ENCODE measurements at regions not wholly inside any gene's neighbourhood (a gene's known extent, or its start where the extent isn't known, plus 50 kb on each side); places are given as distances from the start of the nearest gene placed in this dataset.
A peak's percentile ranks its signal among the peaks of the same experiment; 100 is the strongest.

DNA sequence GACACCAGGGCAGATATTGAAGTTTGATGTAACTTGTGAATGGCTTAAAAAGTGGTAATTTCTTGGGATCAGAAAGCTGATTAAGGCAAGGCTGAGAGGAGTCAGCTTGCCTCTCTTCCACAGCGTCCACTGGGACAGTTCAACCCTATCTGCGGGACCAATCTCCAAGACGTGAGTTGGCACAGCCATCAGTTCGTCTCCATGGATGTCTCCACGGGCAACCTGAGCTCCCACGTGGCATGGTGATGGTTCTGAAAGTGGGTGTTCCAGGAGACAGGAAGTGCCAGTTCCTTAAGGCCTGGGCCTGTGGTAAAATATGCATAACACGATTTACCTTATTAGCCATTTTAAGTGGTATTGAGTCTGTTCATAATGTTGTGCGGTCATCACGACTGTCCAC is 67.9 kb upstream of the BHLHE23 start:
- no peaks in the 10 kb centered on the region for H3K36me3 ChIP-seq (ENCODE audit: control insufficient read depth, insufficient read depth, low read length)
- H3K4me1 ChIP-seq (ENCODE audit: control insufficient read depth, insufficient read depth, low read length): no peaks in the 10 kb centered on the region
- no peak overlapping the region for H3K4me3 ChIP-seq (ENCODE audit: low read length)
- no CpG with 5 or more reads among the region's 9 CpGs for WGBS (ENCODE audit: insufficient coverage, insufficient read length)
- peaks cover 3% of the 10 kb centered on the region; the same call in 1 of the 2 replicates for H3K27me3 ChIP-seq (ENCODE audit: control insufficient read depth, insufficient read depth, low read length)
- H3K27ac ChIP-seq (ENCODE audit: low read length): no peak overlapping the region
- no peaks in the 10 kb centered on the region for H3K9me3 ChIP-seq (ENCODE audit: control insufficient read depth, insufficient read depth, low read length)
- DNase-seq (ENCODE audit: low read depth, low spot score): no peak

DNA sequence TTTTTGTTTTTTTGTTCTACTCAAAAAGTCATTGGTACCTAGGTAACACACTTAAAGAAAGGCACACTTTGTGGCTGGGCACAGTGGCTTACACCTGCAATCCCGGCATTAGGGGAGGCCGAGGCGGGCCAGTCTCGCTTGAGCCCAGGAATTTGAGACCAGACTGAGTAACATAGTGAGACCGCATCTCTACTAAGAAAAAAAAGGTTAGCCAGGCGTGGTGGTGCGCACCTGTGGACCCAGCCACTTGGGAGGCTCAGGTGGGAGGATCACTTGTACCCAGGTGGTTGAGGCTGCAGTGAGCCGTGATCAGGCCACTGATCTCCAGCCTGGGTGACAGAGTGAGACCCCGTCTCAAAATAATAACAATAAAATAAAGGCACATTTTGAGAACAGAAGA is 67.4 kb upstream of the BHLHE23 start:
- DNase-seq (ENCODE audit: low read depth, low spot score): no peak
- H3K27me3 ChIP-seq (ENCODE audit: control insufficient read depth, insufficient read depth, low read length): peaks cover 3% of the 10 kb centered on the region; the same call in 1 of the 2 replicates
- no CpG with 5 or more reads among the region's 9 CpGs for WGBS (ENCODE audit: insufficient coverage, insufficient read length)

DNA sequence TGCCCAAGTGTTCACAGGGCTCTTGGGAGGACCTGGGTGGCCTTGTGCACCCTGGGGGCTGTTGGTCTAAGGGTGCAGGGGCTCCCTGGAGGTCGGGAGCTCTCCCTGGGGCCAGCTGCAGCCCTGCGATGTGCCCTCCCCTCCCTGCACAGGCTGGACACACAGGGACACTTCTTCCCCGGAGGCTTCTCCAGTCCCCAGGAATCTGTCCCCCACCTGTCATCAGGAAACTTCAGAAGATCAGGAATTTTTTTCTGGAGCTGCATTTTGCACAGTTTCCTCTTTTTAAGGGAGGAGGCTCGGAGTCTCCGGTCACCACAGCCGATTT is 66.9 kb upstream of the BHLHE23 start:
- Histone ChIP-seq H3K4me3 (ENCODE audit: low read length) (no peak overlapping the region), H3K36me3 (ENCODE audit: control insufficient read depth, insufficient read depth, low read length) (no peaks in the 10 kb centered on the region), H3K9me3 (ENCODE audit: control insufficient read depth, insufficient read depth, low read length) (no peaks in the 10 kb centered on the region), H3K27ac (ENCODE audit: low read length) (no peak overlapping the region), H3K27me3 (ENCODE audit: control insufficient read depth, insufficient read depth, low read length) (peaks cover 3% of the 10 kb centered on the region; the same call in 1 of the 2 replicates), H3K4me1 (ENCODE audit: control insufficient read depth, insufficient read depth, low read length) (no peaks in the 10 kb centered on the region)
- DNase-seq (ENCODE audit: low read depth, low spot score): no peak
- no CpG with 5 or more reads among the region's 6 CpGs for WGBS (ENCODE audit: insufficient coverage, insufficient read length)

More for the DNA sequence above, 67.4 kb upstream of the BHLHE23 start:
- no peaks in the 10 kb centered on the region for H3K4me1 ChIP-seq (ENCODE audit: control insufficient read depth, insufficient read depth, low read length)
- H3K36me3 ChIP-seq (ENCODE audit: control insufficient read depth, insufficient read depth, low read length): no peaks in the 10 kb centered on the region
- H3K4me3 ChIP-seq (ENCODE audit: low read length): no peak overlapping the region
- H3K27ac ChIP-seq (ENCODE audit: low read length): no peak overlapping the region
- no peaks in the 10 kb centered on the region for H3K9me3 ChIP-seq (ENCODE audit: control insufficient read depth, insufficient read depth, low read length)

DNA sequence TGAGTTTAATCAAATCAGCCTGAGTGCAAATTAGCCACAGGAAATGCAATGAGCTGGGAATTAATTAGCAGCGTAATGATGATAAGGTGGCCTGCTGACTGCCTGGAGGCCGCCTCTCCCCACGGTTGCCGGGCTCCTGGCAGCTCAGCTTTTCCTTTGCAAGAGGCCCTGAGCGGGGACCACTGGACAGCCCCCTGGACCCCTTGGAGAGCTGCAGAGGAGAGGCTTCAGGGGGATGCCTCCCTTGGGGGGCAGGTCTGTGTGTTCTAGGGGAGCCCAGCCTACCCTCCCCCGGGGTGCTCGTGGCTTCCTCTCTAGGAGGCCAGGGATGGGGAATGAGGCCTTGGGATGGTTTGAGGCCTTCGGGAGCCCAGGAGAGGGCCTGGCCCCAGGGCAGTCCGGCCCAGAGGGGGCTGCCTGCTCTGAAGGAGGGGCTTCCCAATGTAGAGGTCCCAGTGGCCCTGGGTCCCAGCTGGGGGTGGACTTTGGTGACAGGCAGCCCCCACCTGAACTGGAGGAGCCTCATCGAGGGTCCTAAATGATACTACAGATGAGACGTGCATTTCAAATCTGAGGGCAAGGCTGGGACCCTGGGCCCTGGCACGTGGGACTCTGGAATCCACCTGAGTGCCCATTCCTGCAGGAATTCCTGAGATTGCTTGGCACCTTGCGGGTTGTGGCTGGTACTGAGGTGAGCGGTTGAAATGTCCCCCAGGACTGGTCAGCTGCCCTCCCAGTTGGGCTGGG is 66.4 kb upstream of the BHLHE23 start:
- H3K9me3 ChIP-seq (ENCODE audit: control insufficient read depth, insufficient read depth, low read length): no peaks in the 10 kb centered on the region
- no peaks in the 10 kb centered on the region for H3K36me3 ChIP-seq (ENCODE audit: control insufficient read depth, insufficient read depth, low read length)
- no CpG with 5 or more reads among the region's 14 CpGs for WGBS (ENCODE audit: insufficient coverage, insufficient read length)
- H3K4me1 ChIP-seq (ENCODE audit: control insufficient read depth, insufficient read depth, low read length): no peaks in the 10 kb centered on the region
- no peak overlapping the region for H3K4me3 ChIP-seq (ENCODE audit: low read length)
- peaks cover 3% of the 10 kb centered on the region; the same call in 1 of the 2 replicates for H3K27me3 ChIP-seq (ENCODE audit: control insufficient read depth, insufficient read depth, low read length)
- no peak overlapping the region for H3K27ac ChIP-seq (ENCODE audit: low read length)
- no peak for DNase-seq (ENCODE audit: low read depth, low spot score)

DNA sequence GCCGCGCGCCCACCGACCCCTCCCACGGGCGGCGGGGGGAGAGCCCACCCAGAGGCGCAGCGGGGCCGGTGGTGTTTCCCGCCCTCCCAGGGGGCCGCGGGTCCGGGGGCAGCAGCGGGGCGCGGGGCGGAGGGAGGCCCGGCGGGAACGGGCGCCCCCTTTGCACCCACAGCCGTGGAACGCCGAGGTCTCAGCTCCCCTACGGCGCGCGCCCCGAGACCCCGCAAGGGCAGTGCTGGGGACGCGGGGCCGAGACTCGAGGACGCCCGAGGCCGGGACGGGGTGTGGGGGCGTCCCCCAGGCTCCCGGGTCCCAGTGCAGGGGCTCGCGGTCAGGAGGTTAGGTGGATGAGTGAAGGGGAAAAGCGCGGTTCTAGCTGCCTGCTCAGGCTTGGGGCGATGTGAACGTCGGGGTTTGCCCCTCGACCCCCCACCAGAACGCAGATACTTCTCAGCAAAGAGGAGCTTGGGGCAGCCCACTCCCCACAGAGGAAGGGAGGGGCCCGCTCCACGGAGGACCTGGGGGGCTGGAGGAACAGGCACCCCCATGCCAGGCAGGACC is 65.5 kb upstream of the BHLHE23 start:
- H3K27ac ChIP-seq (ENCODE audit: low read length): no peak overlapping the region
- peak overlapping the region; percentile 28; the same call in 1 of the 2 replicates for H3K4me3 ChIP-seq (ENCODE audit: low read length)
- no peaks in the 10 kb centered on the region for H3K36me3 ChIP-seq (ENCODE audit: control insufficient read depth, insufficient read depth, low read length)
- no peaks in the 10 kb centered on the region for H3K4me1 ChIP-seq (ENCODE audit: control insufficient read depth, insufficient read depth, low read length)
- DNase-seq (ENCODE audit: low read depth, low spot score): no peak
- no peaks in the 10 kb centered on the region for H3K9me3 ChIP-seq (ENCODE audit: control insufficient read depth, insufficient read depth, low read length)
- peaks cover 3% of the 10 kb centered on the region; the same call in 1 of the 2 replicates for H3K27me3 ChIP-seq (ENCODE audit: control insufficient read depth, insufficient read depth, low read length)
- no CpG with 5 or more reads among the region's 52 CpGs for WGBS (ENCODE audit: insufficient coverage, insufficient read length)

DNA sequence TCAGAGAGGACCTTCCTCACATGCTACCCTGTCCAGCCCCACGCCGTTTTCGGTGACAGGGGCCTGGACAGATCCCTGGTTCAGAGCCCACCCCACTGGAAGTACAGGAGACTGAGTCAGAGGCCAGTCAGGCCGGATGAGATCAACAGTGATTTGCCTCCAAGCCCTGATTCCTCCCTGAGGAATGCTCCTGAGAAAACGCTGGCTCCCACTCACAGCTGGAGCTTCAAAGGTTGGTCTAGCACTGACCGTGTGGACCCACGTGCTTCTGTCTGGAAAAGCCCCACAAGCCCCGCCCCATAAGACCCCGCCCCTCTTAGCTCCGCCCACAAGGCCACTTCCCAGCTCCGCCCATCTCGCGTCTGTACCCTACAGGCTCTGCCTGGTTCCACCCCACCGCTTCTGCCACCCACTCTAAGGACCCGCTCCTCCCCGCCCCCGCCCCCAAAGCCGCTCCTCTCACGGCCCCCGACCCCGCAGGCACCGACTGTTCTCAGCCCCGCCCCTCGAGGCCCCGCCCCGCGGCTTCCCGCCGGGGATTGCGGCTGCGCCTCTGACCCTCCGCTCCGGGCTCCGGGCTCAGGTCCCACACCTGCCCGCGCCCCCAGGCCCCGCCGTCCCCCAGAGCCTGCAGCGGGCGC is 64.9 kb upstream of the BHLHE23 start:
- Histone ChIP-seq H3K9me3 (ENCODE audit: control insufficient read depth, insufficient read depth, low read length) (no peaks in the 10 kb centered on the region), H3K4me3 (ENCODE audit: low read length) (peak overlapping the region; percentile 28; the same call in 1 of the 2 replicates), H3K4me1 (ENCODE audit: control insufficient read depth, insufficient read depth, low read length) (no peaks in the 10 kb centered on the region), H3K27ac (ENCODE audit: low read length) (no peak overlapping the region), H3K27me3 (ENCODE audit: control insufficient read depth, insufficient read depth, low read length) (peaks cover 3% of the 10 kb centered on the region; the same call in 1 of the 2 replicates), H3K36me3 (ENCODE audit: control insufficient read depth, insufficient read depth, low read length) (no peaks in the 10 kb centered on the region)
- no peak for DNase-seq (ENCODE audit: low read depth, low spot score)
- no CpG with 5 or more reads among the region's 40 CpGs for WGBS (ENCODE audit: insufficient coverage, insufficient read length)

DNA sequence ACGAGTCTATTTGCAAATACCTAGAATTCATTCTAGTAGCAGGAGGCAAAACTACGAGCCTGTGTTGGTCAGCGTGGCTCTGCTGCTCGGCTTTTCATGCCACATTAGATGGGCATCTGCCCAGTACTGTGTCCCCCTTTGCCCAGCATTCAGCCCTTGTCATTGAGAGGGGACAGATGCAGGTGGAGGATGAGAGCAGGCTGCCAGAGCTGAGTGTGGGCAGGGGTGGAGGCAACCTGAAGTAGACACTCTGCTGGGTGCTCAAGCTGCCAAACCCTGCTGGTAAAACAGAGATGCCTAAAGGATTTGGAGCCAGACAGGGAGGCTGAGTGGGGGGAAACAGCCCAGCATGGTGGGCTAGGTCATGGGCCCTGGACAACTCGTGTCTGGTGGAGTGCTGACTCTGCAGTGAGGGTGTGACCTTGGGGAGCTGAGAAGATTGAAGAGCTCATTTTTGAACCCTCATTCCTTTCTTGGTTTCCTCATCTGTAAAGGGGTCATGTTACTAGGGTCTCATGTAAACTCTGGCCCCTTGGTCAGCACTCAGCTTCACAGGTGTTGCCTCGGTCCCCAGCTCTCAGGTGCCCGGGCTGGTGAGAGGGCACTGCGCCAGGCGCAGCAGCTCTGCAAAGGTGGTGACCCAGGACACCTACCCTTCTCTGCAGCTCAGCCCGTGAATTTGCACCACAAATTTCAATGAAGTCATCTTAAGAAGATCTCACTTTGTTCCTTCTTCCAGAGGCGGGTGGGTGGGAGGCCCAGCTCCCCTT is 64.2 kb upstream of the BHLHE23 start:
- WGBS (ENCODE audit: insufficient coverage, insufficient read length): no CpG with 5 or more reads among the region's 11 CpGs
- DNase-seq (ENCODE audit: low read depth, low spot score): no peak
- H3K27me3 ChIP-seq (ENCODE audit: control insufficient read depth, insufficient read depth, low read length): peaks cover 3% of the 10 kb centered on the region; the same call in 1 of the 2 replicates
- no peaks in the 10 kb centered on the region for H3K9me3 ChIP-seq (ENCODE audit: control insufficient read depth, insufficient read depth, low read length)
- H3K4me1 ChIP-seq (ENCODE audit: control insufficient read depth, insufficient read depth, low read length): no peaks in the 10 kb centered on the region
- H3K4me3 ChIP-seq (ENCODE audit: low read length): no peak overlapping the region
- no peaks in the 10 kb centered on the region for H3K36me3 ChIP-seq (ENCODE audit: control insufficient read depth, insufficient read depth, low read length)
- no peak overlapping the region for H3K27ac ChIP-seq (ENCODE audit: low read length)

DNA sequence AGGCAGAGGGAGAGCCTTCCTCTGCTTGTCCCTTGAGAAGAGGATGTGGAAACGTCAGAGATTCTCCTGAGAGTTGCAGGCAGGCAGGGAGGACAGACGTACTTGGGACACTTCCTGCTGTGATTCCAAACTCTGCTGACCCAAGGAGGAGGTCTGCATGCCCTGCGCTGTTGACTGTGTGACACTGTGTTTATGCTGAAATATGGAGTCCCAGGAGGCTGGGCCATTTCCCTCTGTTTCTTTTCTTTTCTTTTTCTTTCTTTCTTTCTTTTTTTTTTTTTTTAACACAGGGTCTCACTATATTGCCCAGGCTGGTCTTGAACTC is 63.5 kb upstream of the BHLHE23 start:
- Histone ChIP-seq H3K27ac (ENCODE audit: low read length) (no peak overlapping the region), H3K27me3 (ENCODE audit: control insufficient read depth, insufficient read depth, low read length) (peaks cover 3% of the 10 kb centered on the region; the same call in 1 of the 2 replicates), H3K4me1 (ENCODE audit: control insufficient read depth, insufficient read depth, low read length) (no peaks in the 10 kb centered on the region; the same call in 1 of the 2 replicates), H3K36me3 (ENCODE audit: control insufficient read depth, insufficient read depth, low read length) (no peaks in the 10 kb centered on the region), H3K9me3 (ENCODE audit: control insufficient read depth, insufficient read depth, low read length) (no peaks in the 10 kb centered on the region), H3K4me3 (ENCODE audit: low read length) (no peak overlapping the region)
- no peak for DNase-seq (ENCODE audit: low read depth, low spot score)
- WGBS (ENCODE audit: insufficient coverage, insufficient read length): no CpG with 5 or more reads among the region's 3 CpGs

DNA sequence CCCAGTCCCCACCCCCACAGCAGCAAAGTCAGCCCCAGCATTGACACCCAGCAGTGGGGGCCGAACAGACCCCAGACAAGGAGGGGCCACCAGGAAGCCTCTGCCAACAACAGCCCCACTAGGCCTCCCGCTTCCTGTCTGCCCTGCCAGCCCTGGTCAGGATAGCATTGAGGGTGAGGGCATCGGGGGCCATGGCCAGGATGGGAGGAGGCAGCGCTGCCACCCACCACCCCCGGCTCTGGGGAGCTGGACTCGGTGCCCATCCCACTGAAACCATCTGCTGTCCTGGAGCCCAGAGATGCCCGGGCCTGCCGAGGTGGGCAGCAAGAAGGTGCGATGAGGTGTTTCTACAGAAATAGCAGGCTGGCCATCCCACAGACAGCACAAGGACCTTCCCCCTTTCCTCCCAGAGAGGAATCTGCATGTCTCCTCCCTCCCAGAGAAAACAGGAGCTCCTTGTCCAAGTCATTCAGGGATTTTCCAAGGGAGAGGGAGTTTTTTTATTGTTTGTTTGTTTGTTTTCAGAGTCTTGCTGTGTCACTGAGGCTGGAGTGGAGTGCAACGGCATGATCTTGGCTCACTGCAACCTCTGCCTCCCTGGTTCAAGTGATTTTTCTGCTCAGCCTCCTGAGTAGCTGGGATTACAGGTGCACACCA is 62.1 kb upstream of the BHLHE23 start:
- no peak overlapping the region for H3K4me3 ChIP-seq (ENCODE audit: low read length)
- no peaks in the 10 kb centered on the region; the same call in 1 of the 2 replicates for H3K4me1 ChIP-seq (ENCODE audit: control insufficient read depth, insufficient read depth, low read length)
- peaks cover 3% of the 10 kb centered on the region; the same call in 1 of the 2 replicates for H3K27me3 ChIP-seq (ENCODE audit: control insufficient read depth, insufficient read depth, low read length)
- no peaks in the 10 kb centered on the region for H3K9me3 ChIP-seq (ENCODE audit: control insufficient read depth, insufficient read depth, low read length)
- no peaks in the 10 kb centered on the region for H3K36me3 ChIP-seq (ENCODE audit: control insufficient read depth, insufficient read depth, low read length)
- H3K27ac ChIP-seq (ENCODE audit: low read length): no peak overlapping the region
- DNase-seq (ENCODE audit: low read depth, low spot score): no peak
- WGBS (ENCODE audit: insufficient coverage, insufficient read length): no CpG with 5 or more reads among the region's 10 CpGs
